Mucosa of rectum (tissue), 2 donors: ENCODE measurements at regions not wholly inside any gene's neighbourhood (a gene's known extent, or its start where the extent isn't known, plus 50 kb on each side); places are given as distances from the start of the nearest gene placed in this dataset.
"Not testable (repeated sequence)": the region's sequence is repeated elsewhere in the genome, so short reads cannot be mapped to it uniquely, and the experiment has no call there.

Source experiments
- H3K27ac ChIP-seq, 2 donors: one replicate each; pipeline ENCODE4 v1.7.0; 2013; ENCODE audit warnings: inconsistent platforms in 2 of 2, low read depth in 2 of 2, low read length in 2 of 2
- H3K27me3 ChIP-seq, 2 donors: one replicate each; pipeline ENCODE4 v1.7.0; 2013; ENCODE audit warnings: low read length in 2 of 2; ENCODE audit not compliant: control insufficient read depth in 2 of 2, insufficient read depth in 2 of 2
- H3K36me3 ChIP-seq, 2 donors: one replicate each; pipeline ENCODE4 v1.7.0; 2013; ENCODE audit warnings: low read length in 2 of 2; ENCODE audit not compliant: control insufficient read depth in 2 of 2, insufficient read depth in 2 of 2
- H3K4me1 ChIP-seq, 2 donors: one replicate each; pipeline ENCODE4 v1.7.0; 2013; ENCODE audit warnings: low read length in 2 of 2, mild to moderate bottlenecking in 1 of 2; ENCODE audit not compliant: control insufficient read depth in 2 of 2, insufficient read depth in 2 of 2
- H3K4me3 ChIP-seq, 2 donors: one replicate each; pipeline ENCODE4 v1.7.0; 2013; ENCODE audit warnings: low read length in 2 of 2
- H3K9ac ChIP-seq, 2 donors: one replicate each; pipeline ENCODE4 v1.7.0; 2013; ENCODE audit warnings: low read length in 2 of 2, low read depth in 1 of 2, mild to moderate bottlenecking in 1 of 2
- H3K9me3 ChIP-seq, 2 donors: one replicate each; pipeline ENCODE4 v1.7.0; 2013; ENCODE audit warnings: low read length in 2 of 2; ENCODE audit not compliant: control insufficient read depth in 2 of 2
- donor health status: healthy.
- donor health status: Normal muscosa, but diverticular disease.

GRCh38 chr2:87514515-87514914 lies 233.4 kb upstream of the PLGLB2 start:
- H3K9me3 ChIP-seq, H3K27ac ChIP-seq, H3K9ac ChIP-seq: not testable (repeated sequence)

GRCh38 chr2:87515226-87515625 lies 232.7 kb upstream of the PLGLB2 start:
- not testable (repeated sequence) for H3K27ac ChIP-seq, H3K4me3 ChIP-seq, H3K9me3 ChIP-seq, H3K27me3 ChIP-seq, H3K36me3 ChIP-seq, H3K9ac ChIP-seq, H3K4me1 ChIP-seq

More at GRCh38 chr2:87514515-87514914, 233.4 kb upstream of the PLGLB2 start:
- H3K36me3 ChIP-seq, H3K4me1 ChIP-seq, H3K27me3 ChIP-seq, H3K4me3 ChIP-seq: not testable (repeated sequence)

GRCh38 chr2:87515875-87516274 lies 232.0 kb upstream of the PLGLB2 start:
- H3K27me3 ChIP-seq, H3K4me3 ChIP-seq, H3K9me3 ChIP-seq, H3K4me1 ChIP-seq, H3K36me3 ChIP-seq, H3K9ac ChIP-seq, H3K27ac ChIP-seq: not testable (repeated sequence)

GRCh38 chr2:87516369-87516967 lies 231.4 kb upstream of the PLGLB2 start:
- H3K4me3 ChIP-seq, H3K27me3 ChIP-seq, H3K9me3 ChIP-seq, H3K36me3 ChIP-seq, H3K9ac ChIP-seq, H3K4me1 ChIP-seq: not testable (repeated sequence)
- peak overlapping the region in 1 of 2 donors; percentile 15 for H3K27ac ChIP-seq

- H3K9me3 ChIP-seq, H3K4me1 ChIP-seq, H3K36me3 ChIP-seq, H3K4me3 ChIP-seq, H3K27me3 ChIP-seq, H3K9ac ChIP-seq: not testable (repeated sequence)
- peak overlapping the region in 1 of 2 donors; percentile 32 for H3K27ac ChIP-seq
Measured at GRCh38 chr2:87517438-87517837, 230.4 kb upstream of the PLGLB2 start.

- H3K4me1 ChIP-seq, H3K36me3 ChIP-seq, H3K9ac ChIP-seq, H3K27me3 ChIP-seq, H3K9me3 ChIP-seq, H3K4me3 ChIP-seq: not testable (repeated sequence)
- H3K27ac ChIP-seq = peak overlapping the region; percentile 58 to 61
Measured at GRCh38 chr2:87518066-87518465, 229.8 kb upstream of the PLGLB2 start.

- H3K9me3 ChIP-seq, H3K36me3 ChIP-seq, H3K4me1 ChIP-seq, H3K27me3 ChIP-seq, H3K4me3 ChIP-seq, H3K9ac ChIP-seq: not testable (repeated sequence)
- peak overlapping the region; percentile 58 to 61 for H3K27ac ChIP-seq
Measured at GRCh38 chr2:87518547-87518946, 229.3 kb upstream of the PLGLB2 start.

- not testable (repeated sequence) for H3K9ac ChIP-seq, H3K36me3 ChIP-seq, H3K4me1 ChIP-seq, H3K27me3 ChIP-seq, H3K27ac ChIP-seq, H3K9me3 ChIP-seq, H3K4me3 ChIP-seq
Measured at GRCh38 chr2:87519158-87520011, 228.5 kb upstream of the PLGLB2 start.

GRCh38 chr2:87521057-87521456 lies 226.8 kb upstream of the PLGLB2 start:
- H3K4me3 ChIP-seq, H3K9ac ChIP-seq, H3K36me3 ChIP-seq, H3K9me3 ChIP-seq, H3K27me3 ChIP-seq, H3K4me1 ChIP-seq: not testable (repeated sequence)
- peak overlapping the region; percentile 15 to 54 for H3K27ac ChIP-seq

GRCh38 chr2:87521489-87521888 lies 226.4 kb upstream of the PLGLB2 start:
- not testable (repeated sequence) for H3K9ac ChIP-seq, H3K36me3 ChIP-seq, H3K27me3 ChIP-seq, H3K4me1 ChIP-seq, H3K4me3 ChIP-seq, H3K9me3 ChIP-seq
- H3K27ac ChIP-seq = peak overlapping the region; percentile 15 to 54
